M059J (cell line): ENCODE measurements at regions not wholly inside any gene's neighbourhood (a gene's known extent, or its start where the extent isn't known, plus 50 kb on each side); places are given as distances from the start of the nearest gene placed in this dataset.
"Not testable (repeated sequence)": the region's sequence is repeated elsewhere in the genome, so short reads cannot be mapped to it uniquely, and the experiment has no call there.

Experiments
- DNase-seq: peaks from one replicate; pipeline ENCODE4 v3.0.0-alpha.2; 2012; ENCODE audit warnings: low read depth

GRCh38 chr3:154834831-154835230 lies 245.3 kb upstream of the MME start:
- DNase-seq = not testable (repeated sequence)

- no peak for DNase-seq
These were observed 250.2 kb upstream of the MME start for GRCh38 chr3:154829929-154830328.

DNA sequence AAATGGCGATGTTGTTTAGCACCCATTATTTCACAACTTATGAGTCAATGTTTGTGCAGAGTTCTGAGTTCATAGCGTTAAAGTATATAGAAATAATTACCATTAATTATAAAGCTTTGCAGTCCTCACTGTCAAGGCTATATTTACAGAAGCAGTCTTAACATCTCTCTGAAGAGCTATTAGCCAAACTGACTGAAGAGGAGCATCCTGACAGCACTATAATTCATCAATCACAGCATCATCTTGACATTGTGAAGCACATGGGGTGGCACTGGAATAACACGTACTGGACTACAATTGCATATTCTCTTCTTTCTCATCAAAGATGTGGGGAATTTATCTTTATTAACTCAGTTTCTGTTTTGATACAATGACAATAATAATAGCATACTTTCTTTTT lies 260.6 kb upstream of the MME start:
- DNase-seq = no peak

- DNase-seq = no peak
These were observed 261.4 kb upstream of the MME start for GRCh38 chr3:154818676-154819255.

- DNase-seq = not testable (repeated sequence)
These were observed 270.1 kb upstream of the MME start for GRCh38 chr3:154810017-154810416.

- no peak for DNase-seq
These were observed 278.4 kb upstream of the MME start for GRCh38 chr3:154801729-154802128.

GRCh38 chr3:154799800-154800199 lies 280.3 kb upstream of the MME start:
- DNase-seq = no peak

DNA sequence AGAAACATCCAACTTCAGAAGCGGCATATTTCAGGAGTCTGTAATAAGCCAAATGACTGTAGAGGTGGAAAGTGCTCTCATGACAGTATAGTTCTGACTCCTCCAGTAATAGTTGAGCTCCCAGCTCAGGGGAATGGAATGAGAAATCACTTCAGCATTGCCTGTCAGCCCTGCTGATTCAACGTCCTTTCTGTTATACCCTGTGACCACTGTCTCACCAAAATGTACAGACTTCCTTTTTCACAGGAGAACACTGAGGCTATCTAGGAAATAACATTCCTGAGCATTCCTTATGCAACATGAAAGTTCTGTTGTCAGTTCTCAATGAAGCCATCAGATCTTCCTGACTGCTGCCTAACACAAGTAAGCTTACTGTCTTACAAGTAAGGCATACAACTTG lies 284.5 kb upstream of the MME start:
- peak; percentile 80 for DNase-seq

GRCh38 chr3:154794814-154795445 lies 285.2 kb upstream of the MME start:
- no peak for DNase-seq

- no peak for DNase-seq
These were observed 285.7 kb upstream of the MME start for GRCh38 chr3:154794391-154794790.

DNA sequence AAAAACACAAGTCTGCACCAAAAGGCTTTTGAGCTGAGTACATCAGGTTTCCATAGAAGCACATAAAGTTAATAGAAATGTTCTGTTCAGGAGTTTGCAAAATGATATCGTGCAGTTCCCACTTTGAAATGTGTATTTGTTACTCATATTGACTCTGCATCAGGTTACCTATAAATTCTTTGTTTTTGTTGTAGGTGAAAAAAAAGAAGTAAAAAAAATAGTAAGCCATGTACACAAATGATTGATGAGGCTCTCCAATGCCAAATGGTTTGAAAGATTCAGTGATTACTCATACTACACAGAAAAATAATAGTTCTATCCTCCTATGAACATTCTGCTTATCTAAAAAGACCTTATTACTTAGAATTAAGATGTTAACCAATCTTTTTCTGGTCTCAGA lies 287.3 kb upstream of the MME start:
- peak; percentile 12 for DNase-seq

DNA sequence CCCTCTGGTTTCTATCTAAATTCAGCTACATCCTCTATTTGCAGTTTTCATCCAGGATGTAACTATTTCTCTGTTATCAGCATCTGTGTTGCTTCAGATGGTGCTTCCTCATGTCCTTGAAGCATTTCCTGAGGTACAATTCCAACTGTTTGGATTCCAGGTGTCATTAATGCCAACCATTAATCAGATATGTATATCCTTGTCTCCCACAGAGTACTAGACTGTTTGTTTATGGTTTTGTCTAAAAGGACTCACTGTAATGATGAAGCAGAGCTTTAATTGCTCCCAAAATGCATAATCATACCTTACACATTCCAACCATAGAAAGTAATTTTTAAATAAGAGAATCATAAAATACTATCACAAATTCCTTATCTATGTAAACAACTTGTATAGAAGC lies 288.5 kb upstream of the MME start:
- DNase-seq = no peak

DNA sequence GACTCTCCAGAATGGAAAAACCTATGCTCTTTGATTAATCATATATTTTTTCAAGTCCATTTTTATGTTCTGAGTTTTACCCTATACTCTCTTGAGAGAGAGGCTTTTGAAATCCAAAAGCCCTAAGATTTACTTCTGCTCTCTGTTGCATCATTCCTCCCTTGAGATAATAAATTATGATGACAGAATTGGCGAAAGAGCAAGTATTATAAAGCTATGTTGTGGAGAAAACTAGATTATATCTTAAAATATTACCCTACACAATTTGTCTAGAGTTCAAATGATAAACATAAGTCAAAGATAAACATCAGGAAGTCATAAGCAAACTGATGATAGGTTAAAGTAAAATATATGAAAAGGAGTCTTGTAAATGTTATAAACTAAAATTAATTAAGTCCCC lies 293.4 kb upstream of the MME start:
- peak; percentile 11 for DNase-seq

DNA sequence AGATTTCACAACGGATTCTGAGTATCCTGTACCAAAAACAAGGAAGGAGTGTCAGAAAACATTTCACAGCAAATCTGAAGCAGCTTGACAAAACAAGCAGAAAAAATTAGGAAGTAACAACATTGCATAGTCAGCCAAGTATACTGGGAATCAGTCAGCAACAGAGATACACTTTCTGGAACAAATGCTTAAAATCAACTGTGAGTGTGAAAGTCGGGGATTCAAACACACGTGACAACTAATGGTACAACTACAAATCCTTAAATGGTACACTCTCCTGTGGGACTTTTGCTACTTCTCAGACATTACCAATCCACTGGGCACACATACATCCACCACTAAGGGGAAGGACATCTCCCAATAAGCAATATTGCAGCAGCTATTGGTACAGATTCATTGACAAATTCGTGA lies 296.6 kb upstream of the MME start:
- DNase-seq = no peak

DNA sequence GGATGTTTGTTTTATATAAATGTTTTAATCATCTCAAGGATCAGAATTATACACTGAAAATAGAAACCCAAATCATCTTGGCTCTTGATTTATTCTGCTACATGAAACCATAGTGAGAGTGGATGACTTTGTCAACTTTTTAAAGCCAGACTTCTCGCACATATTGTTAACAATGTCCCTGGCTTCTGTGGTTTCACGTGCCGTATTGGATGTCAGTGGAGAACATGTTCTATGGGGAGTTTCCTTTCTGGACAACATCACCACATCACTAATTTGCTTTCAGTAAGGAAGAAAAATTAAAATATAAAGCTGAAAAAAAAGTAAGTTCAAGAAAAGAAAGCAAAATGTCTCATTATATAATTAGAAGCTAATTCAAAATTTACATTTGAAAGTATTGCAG lies 297.1 kb upstream of the MME start:
- DNase-seq = no peak

DNA sequence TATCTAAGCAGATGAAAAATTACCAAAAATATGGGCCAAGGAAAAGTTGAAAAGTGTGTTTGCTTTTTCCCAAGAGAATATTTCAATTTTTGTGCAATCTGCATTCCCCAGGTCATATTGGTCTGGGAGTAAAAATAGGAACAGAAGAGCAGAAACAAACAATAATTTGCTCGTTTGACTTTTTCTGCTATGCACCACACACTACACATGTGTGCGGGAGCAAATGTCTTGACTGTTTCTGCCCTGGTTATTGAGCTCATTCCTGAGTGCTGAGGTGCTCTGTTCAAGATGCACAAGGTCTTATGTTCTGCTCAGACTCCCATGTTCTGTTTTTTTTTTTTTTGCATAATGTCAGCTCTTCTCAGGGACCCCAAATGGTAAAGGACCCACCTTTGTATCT lies 298.0 kb upstream of the MME start:
- DNase-seq = no peak

GRCh38 chr3:154781595-154781994 lies 298.5 kb upstream of the MME start:
- no peak for DNase-seq

- DNase-seq = no peak
These were observed 299.9 kb upstream of the MME start for GRCh38 chr3:154780263-154780662.

DNA sequence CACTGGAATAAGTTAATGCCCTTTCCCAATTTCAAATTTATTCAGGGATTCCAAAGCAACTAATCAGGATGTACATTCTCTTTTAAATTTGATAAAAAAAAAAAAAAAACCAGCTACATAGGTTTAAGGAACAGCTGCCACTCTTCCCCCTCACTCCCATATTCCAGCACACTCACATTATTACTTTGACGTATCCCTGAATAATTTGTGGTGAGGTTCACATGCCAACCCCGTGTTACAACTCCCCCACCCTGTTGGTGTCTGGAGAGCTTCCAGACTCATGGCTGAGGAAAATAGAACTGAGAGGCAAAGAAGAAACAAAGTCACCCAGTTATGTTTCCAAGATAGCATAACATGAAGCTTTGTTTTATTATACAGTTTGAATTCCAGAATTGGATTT lies 300.5 kb upstream of the MME start:
- peak; percentile 62 for DNase-seq

DNA sequence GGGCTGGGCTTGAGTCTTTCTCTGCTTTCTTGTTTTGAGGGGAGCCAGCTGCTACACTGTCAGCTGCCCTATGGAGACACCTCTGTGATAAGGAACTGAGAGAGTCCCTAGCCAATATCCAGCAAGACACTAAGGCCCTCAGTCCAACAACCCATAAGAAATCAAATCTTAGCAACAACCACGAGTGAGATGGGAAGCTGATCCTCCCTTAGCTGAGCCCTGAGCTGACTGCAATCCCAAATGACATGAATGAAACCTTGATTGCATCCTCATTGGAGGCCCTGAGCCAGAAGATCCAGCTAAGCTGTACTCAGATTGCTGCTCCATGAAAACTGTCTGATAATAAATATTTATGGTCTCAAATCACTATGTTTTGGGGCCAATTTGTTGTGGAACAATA lies 302.1 kb upstream of the MME start:
- no peak for DNase-seq

DNA sequence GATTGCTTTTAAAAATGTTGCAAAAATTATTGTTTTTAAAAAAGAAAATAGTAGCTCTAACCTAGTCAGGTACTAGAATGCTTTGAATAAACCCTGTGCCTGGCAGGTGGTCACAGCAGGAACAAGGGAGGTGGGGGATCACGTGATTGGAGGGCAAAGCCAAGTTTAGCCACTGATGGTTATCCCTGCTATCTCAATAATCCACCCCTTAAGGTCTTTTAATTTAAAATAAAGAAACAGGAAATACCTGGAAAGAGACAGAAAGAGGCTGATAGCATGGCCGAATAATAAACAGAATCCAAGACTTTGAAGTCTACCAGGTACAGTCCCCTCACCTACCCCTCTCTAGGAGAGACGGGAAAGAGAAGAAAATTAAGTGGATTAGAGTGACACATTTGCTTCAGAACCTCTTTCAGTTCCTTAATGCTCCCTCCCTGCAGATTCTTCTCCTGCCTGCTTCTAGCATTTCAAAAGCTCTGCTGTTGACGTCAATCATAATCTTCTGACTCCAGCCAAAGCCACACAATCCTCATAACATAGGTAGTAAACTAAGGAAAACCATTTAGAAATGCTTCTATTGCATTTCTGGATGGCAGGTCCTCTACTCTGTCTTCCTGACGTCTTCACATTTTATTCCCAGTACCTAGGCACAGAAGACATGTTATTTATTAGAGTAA lies 303.4 kb upstream of the MME start:
- DNase-seq = no peak

DNA sequence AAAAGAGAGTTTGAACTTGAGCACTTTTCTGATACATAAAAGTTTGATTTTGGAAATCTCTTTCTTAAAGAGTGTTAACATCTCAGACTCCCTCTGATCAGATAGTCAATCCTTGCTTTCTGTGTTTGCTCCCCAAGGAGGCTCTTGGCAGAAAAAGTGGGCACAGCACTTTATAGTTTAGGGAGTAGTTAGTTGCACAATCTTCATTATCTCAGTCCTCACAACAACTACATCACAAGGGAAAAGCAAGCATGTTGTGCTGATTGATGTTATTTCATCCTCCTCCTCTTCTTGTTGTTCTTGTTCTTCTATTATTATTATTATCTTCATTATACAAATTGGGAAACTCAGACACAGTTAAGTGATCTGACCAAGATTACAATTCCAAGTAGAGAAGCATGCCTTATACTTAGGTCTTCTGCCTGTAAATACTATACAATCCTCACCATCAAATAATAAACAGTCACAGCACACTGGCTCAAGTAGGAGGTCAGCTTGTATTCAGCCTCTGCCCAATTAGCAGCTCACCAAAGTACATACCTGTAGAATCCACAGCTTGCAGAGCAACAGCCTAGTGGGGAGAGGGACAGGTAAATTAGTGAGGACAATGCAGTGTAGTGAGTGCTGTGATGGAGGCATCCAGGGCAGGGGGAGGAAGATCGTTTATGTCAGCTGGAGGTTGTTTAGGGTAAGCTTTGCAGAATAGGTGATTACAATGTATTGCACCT lies 304.1 kb upstream of the MME start:
- no peak for DNase-seq
